NCI-H2107 treated with DMSO at 0.1 percent for 48 hours (cell line): ENCODE measurements at regions not wholly inside any gene's neighbourhood (a gene's known extent, or its start where the extent isn't known, plus 50 kb on each side); places are given as distances from the start of the nearest gene placed in this dataset.

Experiments
- DNase-seq: peaks from one replicate; lab custom pipeline; 2025; ENCODE audit not compliant: unreplicated experiment; lab: John Stamatoyannopoulos, UW

GRCh38 chr11:11141065-11141464 is 212.0 kb downstream of the CSNK2A3 start:
- no peak for DNase-seq

DNA sequence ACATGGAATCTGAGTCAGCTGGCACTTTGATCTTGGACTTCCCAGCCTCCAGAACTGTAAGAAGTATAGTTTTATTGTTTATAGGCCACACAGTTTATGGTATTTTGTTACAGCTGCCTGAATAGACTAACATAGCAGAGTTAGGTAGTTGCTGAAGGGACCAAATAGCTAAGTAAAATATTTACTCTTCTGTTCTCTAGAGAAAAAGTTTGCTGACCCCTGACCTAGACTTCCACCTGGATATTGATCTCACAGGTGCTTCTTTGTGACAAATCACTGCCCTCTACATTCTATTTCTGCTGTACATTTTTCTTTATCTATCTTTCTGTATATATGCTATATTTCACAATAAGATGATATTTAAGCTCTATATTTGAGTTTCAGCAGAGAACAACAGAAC is 212.5 kb downstream of the CSNK2A3 start:
- no peak for DNase-seq

GRCh38 chr11:11137339-11137738 is 215.7 kb downstream of the CSNK2A3 start:
- no peak for DNase-seq

DNA sequence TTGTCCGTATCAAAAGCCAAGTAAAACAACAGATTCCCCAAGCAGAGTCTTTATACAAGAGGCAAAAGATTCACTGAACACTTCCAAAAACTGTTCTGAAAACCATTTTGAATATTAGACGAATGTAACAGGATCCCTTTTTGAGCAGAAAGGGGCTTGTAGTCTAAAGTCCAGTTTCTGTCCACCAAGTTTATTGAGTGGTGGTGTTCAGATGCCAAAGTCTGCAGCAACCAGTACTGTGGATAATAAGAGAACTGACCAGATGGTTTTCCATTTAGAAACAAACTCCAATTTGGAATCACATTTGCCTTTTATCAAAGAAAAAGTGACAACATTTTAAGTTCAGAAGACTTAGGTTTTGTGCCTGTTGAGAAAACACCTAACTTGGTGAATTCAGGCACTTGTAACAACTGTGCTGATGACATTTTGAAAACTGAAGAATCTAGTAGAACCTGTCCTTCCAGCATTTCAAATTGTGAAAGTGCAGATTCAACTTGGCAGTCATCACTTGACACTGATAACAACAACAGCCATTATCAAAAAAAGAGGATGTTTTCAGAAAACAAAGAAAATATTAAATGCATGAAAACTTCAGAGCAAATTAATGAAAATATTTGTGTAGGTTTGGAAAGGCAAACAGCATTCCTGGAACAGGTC is 217.1 kb downstream of the CSNK2A3 start:
- DNase-seq: no peak

GRCh38 chr11:11129118-11129517 is 223.9 kb downstream of the CSNK2A3 start:
- no peak for DNase-seq

DNA sequence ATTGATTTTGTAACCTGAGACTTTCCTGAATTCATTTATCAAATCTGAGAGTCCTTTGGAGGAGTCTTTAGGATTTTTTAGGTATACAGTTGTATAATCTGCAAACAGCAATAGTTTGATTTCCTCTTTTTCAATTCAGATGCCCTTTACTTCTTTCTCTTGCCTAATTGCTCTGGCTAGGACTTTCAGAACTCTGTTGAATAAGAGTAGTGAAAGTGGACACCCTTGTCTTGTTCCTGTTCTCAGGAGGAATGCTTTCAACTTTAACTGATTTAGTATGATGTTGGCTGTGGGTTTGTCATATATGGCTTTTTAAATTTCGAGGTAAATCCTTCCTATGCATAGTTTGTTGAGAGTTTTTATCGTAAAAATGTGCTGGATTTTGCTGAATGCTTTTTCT is 227.4 kb downstream of the CSNK2A3 start:
- DNase-seq: no peak

- no peak for DNase-seq
Observed at GRCh38 chr11:11122749-11123148, 230.3 kb downstream of the CSNK2A3 start.

GRCh38 chr11:11119917-11120316 is 233.1 kb downstream of the CSNK2A3 start:
- no peak for DNase-seq

GRCh38 chr11:11117730-11118129 is 235.3 kb downstream of the CSNK2A3 start:
- no peak for DNase-seq

- DNase-seq: no peak
Observed at GRCh38 chr11:11115475-11115874, 237.6 kb downstream of the CSNK2A3 start.

DNA sequence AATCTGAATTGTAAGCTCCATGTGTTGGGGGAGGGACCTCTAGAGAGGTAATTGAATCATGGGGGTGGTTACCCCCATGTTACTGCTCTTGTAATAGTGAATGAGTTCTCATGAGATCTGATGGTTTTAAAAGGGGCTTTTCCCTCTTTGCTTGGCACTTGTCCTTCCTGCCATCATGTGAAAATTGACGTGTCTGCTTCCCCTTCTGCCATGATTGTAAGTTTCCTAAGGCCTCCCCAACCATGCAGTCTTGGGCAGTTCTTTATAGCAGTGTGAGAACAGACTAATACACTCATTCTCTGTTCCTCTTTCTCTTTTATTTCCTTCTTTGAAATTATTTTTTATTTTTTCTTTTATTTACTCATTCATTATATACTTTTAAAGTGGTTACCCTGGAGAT is 239.4 kb downstream of the CSNK2A3 start:
- no peak for DNase-seq

- no peak for DNase-seq
Observed at GRCh38 chr11:11108026-11108425, 245.0 kb downstream of the CSNK2A3 start.

DNA sequence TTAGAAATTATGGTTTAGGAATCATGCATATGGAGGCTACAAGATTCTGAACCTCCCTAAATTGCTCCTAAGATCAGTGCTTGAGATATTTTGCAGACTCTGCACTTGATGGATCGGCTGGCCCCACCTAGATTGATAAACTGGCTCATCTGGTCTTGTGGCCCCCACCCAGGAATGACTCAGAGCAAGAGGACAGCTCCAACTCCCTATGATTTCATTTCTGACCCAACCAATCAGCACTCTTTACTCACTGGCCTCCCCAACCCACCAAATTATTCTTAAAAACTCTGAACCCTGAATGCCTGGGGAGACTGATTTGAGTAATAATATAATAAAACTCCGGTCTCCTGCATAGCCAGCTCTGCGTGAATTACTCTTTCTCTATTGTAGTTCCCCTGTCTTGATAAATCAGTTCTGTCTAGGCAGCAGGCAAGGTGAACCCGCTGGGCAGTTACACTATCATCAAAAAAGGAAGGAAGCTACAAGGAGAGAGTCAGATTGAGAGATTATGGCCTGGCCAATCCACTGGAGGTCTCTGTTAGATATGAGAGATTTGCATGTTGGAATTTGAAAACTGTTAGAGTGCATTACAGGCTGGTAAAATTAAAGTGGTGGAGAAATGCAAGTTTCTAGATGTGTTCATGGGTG is 245.8 kb downstream of the CSNK2A3 start:
- no peak for DNase-seq

DNA sequence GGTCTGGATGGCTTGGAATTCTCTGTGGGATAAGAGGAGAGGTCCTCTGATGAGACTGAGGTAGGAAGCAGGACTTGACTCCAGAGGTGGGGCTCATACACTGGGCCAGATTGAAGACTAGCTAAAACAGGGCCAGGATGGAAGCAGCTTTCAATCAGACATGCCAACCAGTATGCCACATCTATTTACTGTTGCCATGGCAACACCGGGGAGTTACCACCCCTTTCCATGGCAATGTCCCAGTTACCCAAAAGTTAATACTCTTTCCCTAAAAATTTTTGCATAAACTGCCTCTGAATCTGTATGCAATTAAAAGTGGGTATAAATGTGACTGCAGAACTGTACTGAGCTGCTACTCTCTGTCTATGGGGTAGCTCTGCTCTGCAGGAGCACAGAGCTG is 247.5 kb upstream of the ZBED5 start:
- no peak for DNase-seq

DNA sequence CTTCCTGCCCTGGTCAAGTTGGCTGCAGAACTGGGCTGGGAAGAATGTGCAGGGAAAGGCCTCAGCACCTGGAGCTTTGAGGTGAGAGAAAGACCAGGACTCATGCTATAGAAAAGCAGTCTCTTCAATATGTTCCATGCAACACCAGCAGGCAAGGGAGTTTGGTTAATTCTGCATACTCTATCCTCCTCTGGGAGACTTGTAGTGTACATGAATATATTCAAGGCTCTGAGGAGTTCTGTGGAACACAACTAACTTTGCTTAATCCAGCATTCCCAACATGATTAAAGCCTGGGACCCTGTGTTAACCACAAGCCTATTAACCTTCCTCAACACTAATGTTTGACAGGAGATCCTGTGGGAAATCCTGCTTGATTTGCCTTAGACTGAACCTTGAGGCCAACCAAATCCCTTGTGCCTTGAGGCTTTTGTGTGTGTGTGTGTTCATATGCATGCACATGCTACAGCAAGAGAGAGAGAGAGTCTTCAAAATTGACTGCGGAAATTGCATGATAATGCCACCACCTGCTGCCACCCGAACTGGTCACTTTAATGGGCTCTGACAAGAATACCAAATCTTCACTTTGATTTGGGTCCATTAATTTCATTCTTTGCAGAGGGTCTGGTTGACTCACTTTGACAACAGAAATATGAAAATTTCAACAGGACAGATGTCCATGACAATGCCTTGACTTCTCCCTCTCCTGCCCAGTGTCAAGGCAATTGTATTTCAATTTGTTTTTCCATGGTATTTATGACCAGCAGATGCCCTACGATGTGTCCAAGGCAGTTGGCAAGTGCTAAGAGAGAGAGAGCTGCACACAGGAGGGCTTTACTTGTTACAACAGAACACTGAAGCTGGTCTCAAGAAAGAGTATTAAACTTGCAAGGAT is 238.2 kb upstream of the ZBED5 start:
- no peak for DNase-seq

DNA sequence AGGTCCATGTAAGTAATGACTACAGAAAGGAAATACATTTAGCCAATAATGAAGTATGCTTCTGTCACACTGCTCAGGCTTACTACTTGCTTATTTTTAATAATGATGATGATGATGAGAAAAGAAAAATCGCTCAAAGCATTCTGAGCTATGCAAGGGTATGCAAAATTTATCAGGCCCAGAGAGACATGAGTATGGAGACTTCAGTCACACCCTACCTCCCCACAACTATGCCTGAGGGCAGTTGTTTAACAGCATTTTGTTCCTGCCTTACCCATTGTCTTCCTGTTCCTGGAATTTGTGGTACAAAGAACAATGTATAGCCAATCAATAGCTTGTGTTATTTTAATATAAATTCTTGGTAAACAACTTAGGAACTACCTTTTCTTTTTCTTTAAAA is 232.6 kb upstream of the ZBED5 start:
- DNase-seq: no peak

- DNase-seq: no peak
Observed at GRCh38 chr11:11089805-11090204, 232.0 kb upstream of the ZBED5 start.

DNA sequence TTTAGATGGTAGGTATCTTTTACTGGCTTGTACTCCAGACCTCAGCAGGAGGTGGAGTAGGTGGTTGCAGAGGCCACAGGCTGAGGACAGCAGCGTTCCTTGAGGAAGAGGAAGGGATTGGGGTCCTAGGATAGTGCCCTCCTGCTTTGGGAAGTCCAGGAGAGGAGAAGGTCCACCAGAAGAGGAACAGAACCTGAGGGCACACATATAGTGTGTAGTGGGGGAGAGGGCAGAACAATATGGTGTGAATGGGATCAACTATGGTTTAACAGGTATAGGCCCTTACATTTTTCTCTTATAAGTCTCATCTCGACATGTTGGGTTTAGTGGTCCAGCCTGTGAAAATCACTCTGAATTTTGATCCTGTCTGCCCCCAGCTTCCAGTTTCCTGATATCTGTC is 229.1 kb upstream of the ZBED5 start:
- DNase-seq: no peak

DNA sequence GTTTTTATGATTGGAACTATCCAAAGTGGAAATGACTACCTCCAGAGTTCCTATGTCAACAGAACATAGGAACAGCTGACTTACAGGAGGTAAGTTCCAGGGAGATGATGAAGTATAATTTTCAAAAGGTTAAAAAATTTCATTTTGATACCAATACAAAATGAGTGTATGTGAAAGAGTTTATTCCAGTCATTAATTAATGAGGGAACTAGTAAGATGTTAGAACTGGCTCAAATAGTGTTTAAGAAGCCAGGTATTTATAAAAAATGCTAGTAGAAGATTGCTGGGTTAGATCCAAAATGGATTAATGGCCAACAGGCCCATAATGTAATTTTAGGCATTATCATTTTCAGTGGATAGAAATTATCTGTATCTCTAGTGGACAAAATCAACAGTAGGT is 227.7 kb upstream of the ZBED5 start:
- no peak for DNase-seq

- no peak for DNase-seq
Observed at GRCh38 chr11:11084337-11084736, 226.5 kb upstream of the ZBED5 start.

DNA sequence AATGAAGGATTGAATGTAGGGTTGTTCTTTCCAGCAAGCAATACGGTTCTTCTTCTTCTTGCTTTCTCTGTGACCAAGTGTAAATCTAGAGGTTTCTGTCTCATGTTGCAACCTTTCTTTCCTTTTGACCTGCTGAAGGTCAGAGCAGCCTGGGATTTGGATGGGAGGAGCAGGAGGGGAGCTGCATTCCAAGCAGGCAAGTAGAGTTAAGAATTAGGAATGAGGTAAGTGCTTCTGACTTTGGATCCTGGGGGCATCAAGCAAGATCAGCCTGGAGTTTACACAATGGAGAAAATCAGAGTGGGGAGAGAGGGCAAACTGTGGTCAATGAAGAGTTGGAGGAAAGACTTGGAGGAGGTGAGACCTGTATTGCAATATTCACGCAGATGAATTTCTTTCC is 225.6 kb upstream of the ZBED5 start:
- no peak for DNase-seq

DNA sequence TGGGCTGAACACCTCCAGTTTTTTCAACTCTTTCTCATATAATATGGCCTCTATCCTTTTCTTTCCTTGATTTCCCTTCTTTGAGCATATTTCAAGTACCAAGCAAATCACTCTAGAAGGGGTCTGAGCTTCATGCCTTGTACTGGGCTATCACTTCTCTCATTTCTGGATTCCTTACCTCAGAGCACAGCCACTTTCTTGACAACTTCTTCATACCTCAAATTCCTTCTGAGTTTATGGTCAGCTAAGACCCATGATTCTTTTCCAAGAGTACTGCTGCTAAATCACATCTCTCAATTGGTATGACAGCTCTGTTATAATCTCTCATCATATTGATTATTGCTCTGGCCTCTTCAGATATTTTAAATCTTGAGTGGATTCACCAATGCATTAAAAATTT is 224.8 kb upstream of the ZBED5 start:
- no peak for DNase-seq
